Tibial nerve (tissue), 4 donors: ENCODE measurements at regions not wholly inside any gene's neighbourhood (a gene's known extent, or its start where the extent isn't known, plus 50 kb on each side); places are given as distances from the start of the nearest gene placed in this dataset.

Experiments used
- DNase-seq, 2 donors: peaks; one replicate each; pipeline ENCODE4 v3.0.0-alpha.2; 2019; ENCODE audit warnings: low spot score in 2 of 2
- H3K27ac ChIP-seq, 4 donors: fragments of 200-600 bp; sonication (generic) in 3 of 4; one replicate each; pipeline ENCODE4 v1.5.1; 2017 to 2019; ENCODE audit warnings: mild to moderate bottlenecking in 1 of 4
- H3K27me3 ChIP-seq, 2 donors: fragments of 200-600 bp; sonication (generic) in 1 of 2; one replicate each; pipeline versions ENCODE4 v1.5.1 to v1.6.0; 2017 to 2019
- H3K36me3 ChIP-seq, 3 donors: fragments of 200-600 bp; sonication (generic); one replicate each; pipeline ENCODE4 v1.5.1; 2018 to 2019
- H3K4me1 ChIP-seq, 4 donors: fragments of 200-600 bp; sonication (generic) in 3 of 4; one replicate each; pipeline ENCODE4 v1.5.1; 2017 to 2019
- H3K4me3 ChIP-seq, 4 donors: fragments of 200-600 bp; sonication (generic) in 3 of 4; one replicate each; pipeline ENCODE4 v1.5.1; 2017 to 2019; ENCODE audit warnings: mild to moderate bottlenecking in 1 of 4, moderate library complexity in 1 of 4
- H3K9me3 ChIP-seq, 4 donors: fragments of 200-600 bp; sonication (generic) in 3 of 4; one replicate each; pipeline ENCODE4 v1.5.1; 2017 to 2019
- CTCF ChIP-seq, 5 experiments: fragments of 200-600 bp in 3 of 5; fragments of 450-650 bp in 2 of 5; sonication (generic) in 3 of 5; IDR thresholded peaks; one replicate each; pipeline ENCODE4 v1.5.1; 2016 to 2019; ENCODE audit warnings: antibody characterized with exemption in 5 of 5, mild to moderate bottlenecking in 3 of 5, moderate library complexity in 2 of 5
- EP300 ChIP-seq, 2 donors: sonication (generic); formaldehyde crosslinking; IDR thresholded peaks; one replicate each; pipeline ENCODE4 v1.6.1; 2017; ENCODE audit warnings: antibody characterized with exemption in 2 of 2, mild to moderate bottlenecking in 1 of 2
- POLR2A ChIP-seq, 2 donors: fragments of 450-650 bp; IDR thresholded peaks; one replicate each; pipeline ENCODE4 v1.6.1; 2017; ENCODE audit warnings: antibody characterized with exemption in 2 of 2, mild to moderate bottlenecking in 2 of 2, moderate library complexity in 2 of 2
- WGBS, 2 donors: methylation state at CpG; one replicate each; pipeline ENCODE4 v1.1.5; 2018; 5-methylcytosine and 5-hydroxymethylcytosine counted together

- no peak for DNase-seq
- 88 to 91% methylated on average over 3 of the region's 3 CpGs for WGBS, 2 donors
- TF ChIP-seq EP300 (IDR thresholded peaks at IDR 0.05), result no peak
- TF ChIP-seq POLR2A (IDR thresholded peaks at IDR 0.05), result no peak
- TF ChIP-seq CTCF (IDR thresholded peaks at IDR 0.05), result no peak
Measured at GRCh38 chr3:40782111-40782721, 257.5 kb downstream of the ZNF621 start.

GRCh38 chr3:40790746-40791145, 266.0 kb downstream of the ZNF621 start:
- H3K27ac ChIP-seq, result no peak overlapping the region
- H3K27me3 ChIP-seq, result no peaks in the 10 kb centered on the region
- WGBS, 2 donors, result 92% methylated on average over 2 of the region's 2 CpGs
- peaks cover 0 to 6% (median 0%) of the 10 kb centered on the region in 4 donors for H3K4me1 ChIP-seq
- TF ChIP-seq EP300 (IDR thresholded peaks at IDR 0.05) (no peak), POLR2A (IDR thresholded peaks at IDR 0.05) (no peak), CTCF (IDR thresholded peaks at IDR 0.05) (no peak)
- no peaks in the 10 kb centered on the region for H3K36me3 ChIP-seq
- H3K9me3 ChIP-seq, result no peaks in the 10 kb centered on the region
- no peak overlapping the region for H3K4me3 ChIP-seq
- DNase-seq, result no peak

More at GRCh38 chr3:40782111-40782721, 257.5 kb downstream of the ZNF621 start:
- Histone ChIP-seq H3K27me3 (no peaks in the 10 kb centered on the region), H3K36me3 (no peaks in the 10 kb centered on the region), H3K27ac (no peak overlapping the region), H3K4me1 (peaks cover 0 to 28% (median 13%) of the 10 kb centered on the region in 4 donors), H3K9me3 (no peaks in the 10 kb centered on the region), H3K4me3 (no peak overlapping the region)

GRCh38 chr3:40793730-40794129, 269.0 kb downstream of the ZNF621 start:
- Histone ChIP-seq H3K4me3 (no peak overlapping the region), H3K36me3 (no peaks in the 10 kb centered on the region), H3K27ac (no peak overlapping the region), H3K4me1 (peaks cover 0 to 6% (median 0%) of the 10 kb centered on the region in 4 donors), H3K27me3 (no peaks in the 10 kb centered on the region), H3K9me3 (no peaks in the 10 kb centered on the region)
- DNase-seq, result no peak
- 65 to 73% methylated on average over 4 of the region's 4 CpGs for WGBS, 2 donors
- TF ChIP-seq POLR2A (IDR thresholded peaks at IDR 0.05) (no peak), EP300 (IDR thresholded peaks at IDR 0.05) (no peak), CTCF (IDR thresholded peaks at IDR 0.05) (no peak)

GRCh38 chr3:40800343-40800742, 275.6 kb downstream of the ZNF621 start:
- peak in 1 of 2 donors; percentile 66 for DNase-seq
- Histone ChIP-seq H3K27me3 (no peaks in the 10 kb centered on the region), H3K9me3 (peaks cover 0 to 3% (median 0%) of the 10 kb centered on the region in 4 donors), H3K27ac (peak overlapping the region in 2 of 4 donors; percentile 28 to 45), H3K4me1 (peaks cover 0 to 14% (median 0%) of the 10 kb centered on the region in 4 donors), H3K36me3 (no peaks in the 10 kb centered on the region), H3K4me3 (no peak overlapping the region)
- no peak for TF ChIP-seq POLR2A (IDR thresholded peaks at IDR 0.05)
- peak; percentile 56 to 93 for TF ChIP-seq EP300 (IDR thresholded peaks at IDR 0.05)

GRCh38 chr3:40801284-40801741, 276.6 kb downstream of the ZNF621 start:
- WGBS, 2 donors, result 71 to 83% methylated on average over 4 of the region's 4 CpGs
- Histone ChIP-seq H3K27me3 (no peaks in the 10 kb centered on the region), H3K9me3 (peaks cover 0 to 3% (median 0%) of the 10 kb centered on the region in 4 donors), H3K27ac (no peak overlapping the region), H3K4me3 (no peak overlapping the region), H3K4me1 (peaks cover 0 to 14% (median 0%) of the 10 kb centered on the region in 4 donors), H3K36me3 (no peaks in the 10 kb centered on the region)
- no peak for DNase-seq
- TF ChIP-seq POLR2A (IDR thresholded peaks at IDR 0.05) (no peak), CTCF (IDR thresholded peaks at IDR 0.05) (no peak), EP300 (IDR thresholded peaks at IDR 0.05) (no peak)
